HCT116 (cell line): ENCODE measurements at regions not wholly inside any gene's neighbourhood (a gene's known extent, or its start where the extent isn't known, plus 50 kb on each side); places are given as distances from the start of the nearest gene placed in this dataset.

Experiments used
- ATAC-seq: fragments of 200-7000 bp; cut with Tn5 transposase; 2 replicates; pipeline ENCODE4 v1.9.1; 2020; ENCODE audit warnings: mild to moderate bottlenecking, moderate library complexity
- BruUV-seq: library from RNA; stranded (reverse); fragments of 400-500 nt; replicated peaks from 2 replicates; lab custom pipeline; 2021; lab: Mats Ljungman, UMichigan
- CTCF ChIA-PET: fragments of 300-600 bp; sonication (Branson Sonifier 250); formaldehyde crosslinking; loops from one replicate; lab custom pipeline; 2021; ENCODE audit warnings: antibody characterized with exemption; lab: Charles Lee
- POLR2A ChIA-PET: fragments of 300-600, 350-600 bp; sonication (Branson Sonifier 250); formaldehyde crosslinking; loops from one replicate; lab custom pipeline; 2021; ENCODE audit warnings: antibody characterized with exemption; lab: Charles Lee
- RAD21 ChIA-PET, 2 experiments: fragments of 300-600 bp; sonication (Branson Sonifier 250); formaldehyde crosslinking; loops; one replicate each; lab custom pipeline; 2023; ENCODE audit warnings: low total read pairs in 2 of 2; ENCODE audit not compliant: uncharacterized antibody in 2 of 2, unreplicated experiment in 2 of 2, low non-redundant PET in 1 of 2; lab: Charles Lee
- DNase-seq: peaks from one replicate; pipeline ENCODE4 v3.0.0-alpha.2; 2010; ENCODE audit warnings: low read depth, low spot score
- H2AFZ ChIP-seq: fragments of 200-600 bp; shearing (Covaris generic), sonication (generic); 2 replicates; pipeline ENCODE4 v1.6.1; 2017; ENCODE audit warnings: low read depth, mixed run types, mixed read lengths, antibody characterized with exemption, low read length; ENCODE audit not compliant: poor library complexity, severe bottlenecking
- H3K27ac ChIP-seq: 2 replicates; pipeline ENCODE4 v1.5.1; 2012; ENCODE audit warnings: low read depth, low read length
- H3K27me3 ChIP-seq: fragments of 200-600 bp; sonication (generic); 2 replicates; pipeline ENCODE4 v1.6.1; 2016; ENCODE audit warnings: mixed run types, low read length, mixed read lengths; ENCODE audit not compliant: insufficient read depth
- H3K36me3 ChIP-seq, 2 experiments: fragments of 200-500 bp in 1 of 2; fragments of 200-600 bp in 1 of 2; sonication (Bioruptor generic) in 1 of 2; sonication (generic) in 1 of 2; 2 replicates each; pipeline versions ENCODE4 v1.5.1 to v1.6.1; 2014 to 2016; ENCODE audit warnings: low read length in 2 of 2, inconsistent platforms in 1 of 2, mixed read lengths in 1 of 2, mixed run types in 1 of 2; ENCODE audit not compliant: insufficient read depth in 2 of 2, control insufficient read depth in 1 of 2
- H3K4me1 ChIP-seq, 2 experiments: fragments of 200-600 bp in 1 of 2; sonication (generic) in 1 of 2; 2 replicates each; pipeline versions ENCODE4 v1.5.1 to v1.6.1; 2012 to 2017; ENCODE audit warnings: low read length in 2 of 2, inconsistent platforms in 1 of 2, mild to moderate bottlenecking in 1 of 2, mixed read lengths in 1 of 2, mixed run types in 1 of 2, moderate library complexity in 1 of 2; ENCODE audit not compliant: insufficient read depth in 2 of 2, control insufficient read depth in 1 of 2
- H3K4me2 ChIP-seq: fragments of 200-600 bp; sonication (generic); 2 replicates; pipeline ENCODE4 v1.6.1; 2017; ENCODE audit warnings: mixed run types, low read length, mixed read lengths
- H3K4me3 ChIP-seq, 2 experiments: fragments of 200-600 bp in 1 of 2; sonication (generic) in 1 of 2; replicated peaks in 1 of 2; 2 replicates each; pipeline ENCODE4 v1.5.1; 2011 to 2016; ENCODE audit warnings: low read length in 2 of 2, control low read depth in 1 of 2, low read depth in 1 of 2, mild to moderate bottlenecking in 1 of 2, mixed read lengths in 1 of 2, mixed run types in 1 of 2
- H3K79me2 ChIP-seq: fragments of 200-600 bp; sonication (generic); 2 replicates; pipeline ENCODE4 v1.6.1; 2017; ENCODE audit warnings: mild to moderate bottlenecking, mixed run types, low read length, moderate library complexity, mixed read lengths; ENCODE audit not compliant: insufficient read depth
- H3K9ac ChIP-seq: fragments of 200-600 bp; sonication (generic); 2 replicates; pipeline ENCODE4 v1.6.1; 2016; ENCODE audit warnings: low read length, mixed read lengths
- H3K9me2 ChIP-seq: fragments of 200-600 bp; sonication (generic), shearing (Covaris generic); 2 replicates; pipeline ENCODE4 v1.6.1; 2017; ENCODE audit warnings: mixed run types, mild to moderate bottlenecking, moderate library complexity; ENCODE audit not compliant: insufficient read depth
- H3K9me3 ChIP-seq, 2 experiments: fragments of 200-500 bp in 1 of 2; fragments of 200-600 bp in 1 of 2; sonication (Bioruptor generic) in 1 of 2; sonication (generic) in 1 of 2; 2 replicates each; pipeline ENCODE4 v1.6.1; 2014 to 2017; ENCODE audit warnings: low read length in 2 of 2, mixed read lengths in 2 of 2, inconsistent platforms in 1 of 2, low read depth in 1 of 2, mild to moderate bottlenecking in 1 of 2, mixed run types in 1 of 2, moderate library complexity in 1 of 2; ENCODE audit not compliant: control insufficient read depth in 1 of 2, insufficient read depth in 1 of 2
- H4K20me1 ChIP-seq: fragments of 200-600 bp; sonication (generic), shearing (Covaris generic); 2 replicates; pipeline ENCODE4 v1.6.1; 2017; ENCODE audit warnings: mixed run types, mild to moderate bottlenecking, moderate library complexity; ENCODE audit not compliant: insufficient read depth
- CEBPB ChIP-seq: IDR thresholded peaks from 2 replicates; pipeline ENCODE4 v1.6.1; 2012; ENCODE audit warnings: low read depth
- EGR1 ChIP-seq: IDR thresholded peaks from 2 replicates; pipeline ENCODE4 v1.6.1; 2012; ENCODE audit warnings: low read depth
- ELF1 ChIP-seq: IDR thresholded peaks from 2 replicates; pipeline ENCODE4 v1.6.1; 2012; ENCODE audit warnings: low read depth, borderline replicate concordance
- JUND ChIP-seq: IDR thresholded peaks from 2 replicates; pipeline ENCODE4 v1.6.1; 2012
- POLR2AphosphoS5 ChIP-seq: IDR thresholded peaks from 2 replicates; pipeline ENCODE4 v1.6.1; 2011; ENCODE audit warnings: mild to moderate bottlenecking, low read depth, low read length, moderate library complexity
- SP1 ChIP-seq: IDR thresholded peaks from 2 replicates; pipeline ENCODE4 v1.6.1; 2012; ENCODE audit warnings: low read depth
- ZBTB33 ChIP-seq: IDR thresholded peaks from 2 replicates; pipeline ENCODE4 v1.6.1; 2011; ENCODE audit warnings: mild to moderate bottlenecking, low read length, moderate library complexity; ENCODE audit not compliant: insufficient replicate concordance; ENCODE audit errors: extremely low read depth
- ZFX ChIP-seq: fragments of 450-650 bp; IDR thresholded peaks from 2 replicates; pipeline ENCODE4 v1.6.1; 2017
- intact Hi-C: fragments of 100-400 bp; cut with micrococcal nuclease; formaldehyde crosslinking; loops from 2 replicates; pipeline ENCODE4 v1.10.0; 2022

GRCh38 chr4:140806163-140806562 is 50.0 kb upstream of the TBC1D9 start:
- Histone ChIP-seq H3K36me3 (no peaks in the 10 kb centered on the region), H2AFZ (no peak overlapping the region), H4K20me1 (no peaks in the 10 kb centered on the region), H3K4me2 (no peak overlapping the region), H3K4me3 (no peak overlapping the region), H3K9me2 (no peaks in the 10 kb centered on the region), H3K9ac (no peak overlapping the region), H3K27ac (no peak overlapping the region), H3K4me1 (no peaks in the 10 kb centered on the region), H3K27me3 (no peaks in the 10 kb centered on the region), H3K79me2 (no peaks in the 10 kb centered on the region), H3K9me3 (no peaks in the 10 kb centered on the region)
- RAD21 ChIA-PET = no interaction called here
- no TSS peak for BruUV-seq
- CTCF ChIA-PET = no interaction called here
- DNase-seq (no peak), ATAC-seq (no peak)
- POLR2A ChIA-PET = no interaction called here
- TF ChIP-seq ZBTB33 (no peak), POLR2AphosphoS5 (no peak), ZFX (no peak), JUND (no peak), EGR1 (no peak), ELF1 (no peak), CEBPB (no peak), SP1 (no peak)
- intact Hi-C loops = no loop called here
